NCI-H774 (cell line): ENCODE measurements at regions not wholly inside any gene's neighbourhood (a gene's known extent, or its start where the extent isn't known, plus 50 kb on each side); places are given as distances from the start of the nearest gene placed in this dataset.
A peak's percentile ranks its signal among the peaks of the same experiment; 100 is the strongest.
"Not testable (repeated sequence)": the region's sequence is repeated elsewhere in the genome, so short reads cannot be mapped to it uniquely, and the experiment has no call there.

Experiments
- DNase-seq: peaks from one replicate; lab custom pipeline; 2025; lab: John Stamatoyannopoulos, UW

DNA sequence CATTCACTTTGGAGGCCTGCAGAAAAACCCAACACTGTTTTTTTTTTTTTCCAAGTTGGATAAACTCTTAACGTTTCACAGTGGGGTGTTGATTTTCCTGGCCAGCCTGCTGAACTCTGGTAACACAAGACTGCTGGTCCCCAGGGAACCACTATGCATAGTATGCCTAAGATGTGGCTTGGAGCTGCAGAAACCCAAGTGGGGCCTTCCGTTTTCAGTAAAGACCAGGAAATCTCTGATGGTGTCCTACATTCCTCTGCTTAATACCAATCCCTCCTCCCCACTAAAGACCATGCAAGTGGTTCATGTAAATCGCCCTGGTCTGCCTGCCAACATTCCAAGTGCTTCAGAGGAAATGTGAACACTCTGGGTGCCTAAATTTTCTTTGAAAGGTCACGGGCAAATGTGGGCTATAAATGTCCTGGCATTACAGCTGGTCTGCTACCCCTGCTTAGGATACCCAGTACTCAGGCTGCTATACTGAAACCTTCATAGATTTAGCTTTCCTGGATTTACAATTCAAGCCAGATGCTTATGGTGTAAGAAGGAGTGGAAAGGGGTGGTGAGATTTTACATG lies 615.4 kb downstream of the MAFB start:
- DNase-seq: no peak

DNA sequence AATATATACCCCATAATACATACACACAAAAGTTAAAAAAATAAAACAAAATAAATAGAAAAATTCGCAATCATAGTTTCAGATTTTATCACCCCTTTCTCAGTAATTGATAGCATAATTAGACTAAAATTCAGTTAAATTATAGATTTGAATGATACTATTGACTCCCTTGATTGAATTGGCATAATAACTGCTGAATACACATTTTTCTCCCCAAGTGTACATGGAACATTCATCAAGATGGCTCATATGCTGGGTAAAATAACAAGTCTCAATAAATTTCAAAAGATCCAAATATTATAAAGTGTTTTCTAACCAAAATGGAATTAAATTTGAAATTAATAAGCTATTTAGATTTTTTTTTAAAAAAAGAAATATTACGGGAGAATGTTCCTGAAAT lies 616.1 kb downstream of the MAFB start:
- no peak for DNase-seq

DNA sequence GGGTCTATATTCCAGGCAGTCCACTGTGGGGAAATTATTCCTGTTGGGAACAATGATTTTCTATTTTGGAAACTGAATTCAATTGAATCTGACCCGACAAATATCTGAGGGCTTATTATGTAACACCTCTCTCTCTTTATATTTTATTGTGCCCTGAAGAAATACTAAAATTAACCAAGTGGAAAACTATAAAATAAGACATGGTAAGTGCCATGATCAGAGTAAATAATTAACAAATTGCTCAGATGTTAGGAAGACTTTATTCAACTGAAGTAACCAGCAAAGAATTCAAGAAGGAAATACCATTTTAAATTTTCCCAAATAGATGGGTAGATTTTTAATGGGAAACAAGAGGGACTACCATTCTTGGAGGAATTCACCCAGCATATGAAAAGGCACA lies 632.9 kb downstream of the MAFB start:
- no peak for DNase-seq

GRCh38 chr20:40055711-40056110 lies 633.3 kb downstream of the MAFB start:
- no peak for DNase-seq

GRCh38 chr20:40054311-40054710 lies 634.7 kb downstream of the MAFB start:
- DNase-seq: no peak

DNA sequence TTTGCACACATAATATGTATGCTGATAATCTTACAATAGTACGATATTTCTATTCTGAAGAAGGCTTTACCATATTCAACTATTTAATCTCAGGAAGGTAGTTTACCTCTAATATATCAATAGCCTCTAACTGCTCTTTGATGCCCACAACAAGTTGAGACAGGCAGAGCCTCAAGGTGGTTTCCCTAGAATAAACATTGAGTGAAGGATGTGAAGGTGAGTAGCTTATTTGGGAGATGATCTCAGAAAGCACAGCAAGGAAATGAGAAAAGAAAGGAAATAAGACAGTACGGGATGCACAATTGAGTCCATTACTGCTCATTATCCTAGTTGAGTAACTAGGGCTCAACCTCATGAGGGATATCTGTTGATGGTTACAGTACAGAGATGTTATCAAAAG lies 638.4 kb downstream of the MAFB start:
- no peak for DNase-seq

DNA sequence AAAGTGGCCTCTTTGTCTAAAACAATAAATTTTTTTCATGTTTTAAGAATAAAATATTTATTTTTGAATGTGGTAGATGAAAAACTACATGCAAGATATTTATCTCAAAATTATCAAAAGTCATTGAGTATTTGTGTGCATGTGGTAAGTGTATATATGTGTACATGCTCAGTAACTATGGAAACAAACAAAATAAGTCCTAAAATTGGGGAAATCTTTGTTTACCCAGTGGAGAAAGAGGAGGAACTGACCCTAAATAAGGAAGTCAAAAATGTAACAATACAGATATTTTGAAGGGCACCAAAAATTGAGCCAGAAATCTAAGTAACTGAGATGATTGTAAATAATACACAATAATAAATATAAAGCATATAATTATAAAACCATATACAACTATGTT lies 639.2 kb downstream of the MAFB start:
- DNase-seq: no peak

GRCh38 chr20:40046703-40047102 lies 642.3 kb downstream of the MAFB start:
- no peak for DNase-seq

DNA sequence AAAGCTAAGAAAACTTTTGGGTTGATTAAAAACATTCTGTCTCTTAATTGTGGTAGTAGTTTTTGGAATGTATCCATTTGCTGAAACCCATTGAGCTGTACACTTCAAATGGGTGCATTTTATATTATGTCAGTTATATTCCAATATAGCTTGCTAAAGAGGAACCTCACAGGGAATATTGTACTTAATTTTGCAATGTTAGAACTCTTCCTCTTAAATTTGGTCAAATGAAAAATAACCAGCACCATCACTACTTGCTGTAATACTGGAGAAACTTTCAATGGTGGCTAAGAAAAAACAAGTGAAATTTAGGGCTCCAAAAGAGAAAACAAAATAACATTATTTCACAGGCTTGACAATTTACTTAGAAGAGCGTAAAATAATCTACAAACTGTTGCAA lies 651.5 kb downstream of the MAFB start:
- DNase-seq: no peak

DNA sequence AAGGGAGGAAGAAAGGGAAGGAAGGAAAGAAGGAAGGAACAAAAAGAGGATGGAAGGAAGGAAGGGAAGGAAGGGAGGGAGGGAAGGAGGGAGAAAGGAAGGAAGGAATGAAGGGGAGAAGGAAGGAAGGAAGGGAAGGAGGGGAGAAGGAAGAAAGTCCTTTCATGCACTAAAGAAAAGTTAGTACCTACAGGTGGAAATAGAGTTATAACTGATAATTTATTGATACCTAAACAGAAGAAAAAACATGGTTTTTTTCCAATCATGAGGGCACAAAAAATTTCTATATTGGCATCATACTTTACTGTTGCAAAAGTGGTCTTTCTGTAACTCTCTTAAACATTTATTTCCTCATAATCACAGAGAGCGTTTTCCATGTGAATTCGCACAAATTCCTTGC lies 659.4 kb downstream of the MAFB start:
- no peak for DNase-seq

GRCh38 chr20:40019510-40019909 lies 669.5 kb downstream of the MAFB start:
- DNase-seq: peak; percentile 66

DNA sequence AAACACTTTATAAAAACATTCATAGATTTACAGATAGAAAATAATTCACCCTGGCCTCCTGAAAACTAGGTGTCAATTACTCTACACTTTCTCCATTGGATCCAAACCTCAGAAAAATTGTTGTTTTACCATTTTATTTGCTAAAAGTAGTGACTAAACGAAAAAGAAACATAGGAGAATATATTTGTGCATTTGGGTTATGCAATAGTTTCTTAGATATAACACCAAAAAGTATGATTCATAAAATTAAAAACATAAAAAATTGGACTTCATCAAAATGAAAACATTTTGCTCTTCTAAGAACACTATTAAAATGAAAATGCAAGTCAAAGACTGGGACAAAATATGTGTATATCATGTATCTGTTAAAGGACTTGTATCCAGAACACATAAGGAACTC lies 671.3 kb downstream of the MAFB start:
- no peak for DNase-seq

DNA sequence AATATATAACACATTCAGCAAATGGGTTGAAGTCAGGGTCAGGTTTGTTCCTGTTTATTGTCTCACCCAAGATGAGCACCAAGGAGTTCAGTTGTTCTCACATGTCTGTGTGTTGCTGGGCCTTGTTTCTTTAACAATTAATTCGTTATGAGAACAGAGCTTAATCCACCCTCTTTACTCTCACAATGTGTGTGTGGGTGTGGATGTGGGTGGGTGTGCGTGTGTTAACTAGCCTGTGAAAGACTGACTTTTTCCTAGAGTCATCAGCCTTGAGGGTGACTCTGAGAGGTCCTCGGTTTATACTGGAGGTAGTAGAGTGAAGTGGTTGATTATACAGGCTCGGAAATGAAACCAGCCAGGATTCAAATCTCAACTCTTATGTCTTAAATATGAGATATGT lies 672.1 kb downstream of the MAFB start:
- DNase-seq: no peak

DNA sequence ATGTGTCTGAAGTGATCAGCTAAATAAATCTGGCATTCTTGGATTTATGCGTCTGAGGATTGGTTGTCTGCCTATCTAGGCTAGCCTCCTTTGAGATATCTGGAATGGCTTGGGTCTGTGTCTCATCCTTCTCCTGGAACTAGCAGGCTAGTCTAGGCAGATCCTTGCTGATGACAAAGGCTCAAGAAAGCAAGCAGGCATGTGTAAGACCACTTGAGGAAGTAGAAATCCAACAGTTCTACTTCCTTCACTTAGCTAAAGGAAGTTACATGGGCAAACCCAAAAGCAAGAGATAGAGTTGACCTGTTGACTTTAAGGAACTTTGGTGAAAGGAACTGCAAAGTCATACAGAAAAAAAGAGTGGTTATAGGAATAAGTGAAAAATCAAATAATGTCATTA lies 672.6 kb downstream of the MAFB start:
- no peak for DNase-seq

- DNase-seq: not testable (repeated sequence)
Observed at GRCh38 chr20:40012026-40012425, 677.0 kb downstream of the MAFB start.

DNA sequence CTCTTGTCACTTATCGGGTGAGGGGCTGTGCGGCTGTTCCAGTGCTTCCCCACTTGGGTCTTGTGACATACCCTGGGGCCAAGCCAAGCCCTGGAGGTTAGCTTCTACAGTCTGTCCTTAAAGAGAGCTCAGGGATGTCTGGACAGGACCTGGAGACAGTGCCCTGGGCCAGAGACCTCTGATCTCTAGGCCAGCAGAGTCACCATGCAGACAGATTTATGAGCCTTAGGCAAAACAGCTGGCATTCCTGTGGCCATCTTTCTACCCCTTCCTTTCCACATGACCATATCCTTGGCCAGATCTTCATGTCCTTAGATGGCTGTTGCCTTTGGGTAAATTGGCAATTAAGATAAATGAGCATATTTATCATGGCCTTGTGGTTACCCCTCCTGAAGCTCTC lies 678.6 kb downstream of the MAFB start:
- no peak for DNase-seq

GRCh38 chr20:40009542-40009941 lies 679.5 kb downstream of the MAFB start:
- no peak for DNase-seq

- DNase-seq: no peak
Observed at GRCh38 chr20:40008177-40008576, 680.9 kb downstream of the MAFB start.

DNA sequence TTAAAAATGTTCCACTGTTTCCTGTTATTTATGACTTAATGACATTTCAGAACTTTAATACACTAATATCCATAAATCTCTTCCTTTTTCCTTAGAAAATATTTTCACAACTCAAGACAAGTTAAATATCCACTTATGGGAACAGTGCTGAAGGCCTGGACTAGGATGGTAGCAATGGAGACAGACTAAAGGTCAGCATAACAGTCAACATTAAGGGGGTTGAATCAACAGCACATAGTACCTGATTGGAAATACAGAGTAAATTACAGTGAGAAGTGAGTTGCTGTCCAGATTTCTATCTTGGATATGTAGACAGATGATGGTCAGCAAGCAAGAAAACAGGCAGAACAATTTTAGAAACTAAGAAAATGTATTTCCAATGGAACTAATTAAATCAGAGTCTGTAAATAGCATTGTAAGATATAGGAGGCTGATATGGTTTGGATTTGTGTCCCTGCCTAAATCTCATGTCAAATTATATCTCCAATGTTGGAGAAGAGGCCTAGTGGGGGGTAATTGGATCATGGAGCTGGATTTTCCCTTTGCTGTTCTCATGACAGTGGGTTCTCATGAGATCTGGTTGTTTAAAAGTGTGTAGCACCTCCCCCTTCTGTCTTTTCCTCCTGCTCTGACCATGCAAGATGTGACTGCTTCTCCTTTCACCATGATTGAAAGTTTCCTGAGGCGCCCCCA lies 682.7 kb downstream of the MAFB start:
- DNase-seq: no peak

DNA sequence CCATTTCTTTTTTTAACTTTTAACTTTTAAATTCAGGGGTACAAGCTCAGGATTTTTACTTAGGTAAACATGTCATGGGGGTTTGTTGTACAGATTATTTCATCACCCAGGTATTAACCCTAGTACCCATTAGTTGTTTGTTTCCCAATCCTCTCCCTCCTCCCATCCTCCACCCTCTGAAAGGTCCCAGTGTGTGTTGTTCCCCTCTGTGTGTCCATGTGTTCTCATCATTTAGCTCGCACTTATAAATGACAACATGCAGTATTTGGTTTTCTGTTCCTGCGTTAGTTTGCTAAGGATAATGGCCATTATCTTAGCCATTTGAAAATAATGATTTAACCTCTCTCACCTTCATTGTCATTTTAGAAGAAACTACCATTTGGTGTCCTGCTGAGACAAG lies 684.9 kb downstream of the MAFB start:
- not testable (repeated sequence) for DNase-seq

DNA sequence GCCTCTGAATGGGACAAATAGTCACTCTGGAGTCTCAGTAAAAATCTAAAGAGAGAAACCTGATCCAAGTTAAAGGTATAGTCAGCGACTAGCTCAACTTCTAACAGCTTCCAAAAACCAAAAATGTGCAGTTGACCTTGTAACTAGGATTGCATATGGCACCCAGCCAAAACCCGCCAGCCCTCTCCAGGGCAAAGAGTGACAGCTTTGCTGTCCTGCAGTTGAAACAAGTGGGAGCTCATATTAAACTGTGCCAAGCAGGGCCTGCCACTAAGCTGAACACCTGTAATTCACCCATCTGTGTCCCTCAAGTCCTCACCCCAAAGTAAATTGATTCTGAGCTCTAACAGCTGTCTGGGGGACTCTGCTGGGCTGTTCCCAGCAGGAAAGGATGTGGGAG lies 695.3 kb downstream of the MAFB start:
- peak; percentile 9 for DNase-seq

DNA sequence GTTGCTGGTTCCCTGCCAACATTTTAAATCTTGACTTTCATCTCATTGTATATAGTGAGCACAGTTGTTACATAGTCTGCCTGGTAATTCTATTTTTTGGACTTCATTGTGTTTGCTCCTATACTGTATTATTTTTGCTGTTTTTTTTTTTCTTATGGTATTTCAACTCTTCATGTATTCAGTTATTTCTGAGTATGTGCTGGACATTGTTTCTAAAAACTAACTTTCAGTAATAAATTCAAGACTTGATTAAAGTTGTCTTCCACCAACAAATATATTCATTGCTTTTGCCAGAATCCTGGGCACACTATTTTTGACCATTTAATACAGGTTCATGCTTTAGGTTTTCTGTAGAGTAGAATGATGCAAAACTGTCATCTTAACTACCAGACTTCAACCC lies 698.3 kb downstream of the MAFB start:
- no peak for DNase-seq

- no peak for DNase-seq
Observed at GRCh38 chr20:39988991-39989390, 700.0 kb downstream of the MAFB start.

DNA sequence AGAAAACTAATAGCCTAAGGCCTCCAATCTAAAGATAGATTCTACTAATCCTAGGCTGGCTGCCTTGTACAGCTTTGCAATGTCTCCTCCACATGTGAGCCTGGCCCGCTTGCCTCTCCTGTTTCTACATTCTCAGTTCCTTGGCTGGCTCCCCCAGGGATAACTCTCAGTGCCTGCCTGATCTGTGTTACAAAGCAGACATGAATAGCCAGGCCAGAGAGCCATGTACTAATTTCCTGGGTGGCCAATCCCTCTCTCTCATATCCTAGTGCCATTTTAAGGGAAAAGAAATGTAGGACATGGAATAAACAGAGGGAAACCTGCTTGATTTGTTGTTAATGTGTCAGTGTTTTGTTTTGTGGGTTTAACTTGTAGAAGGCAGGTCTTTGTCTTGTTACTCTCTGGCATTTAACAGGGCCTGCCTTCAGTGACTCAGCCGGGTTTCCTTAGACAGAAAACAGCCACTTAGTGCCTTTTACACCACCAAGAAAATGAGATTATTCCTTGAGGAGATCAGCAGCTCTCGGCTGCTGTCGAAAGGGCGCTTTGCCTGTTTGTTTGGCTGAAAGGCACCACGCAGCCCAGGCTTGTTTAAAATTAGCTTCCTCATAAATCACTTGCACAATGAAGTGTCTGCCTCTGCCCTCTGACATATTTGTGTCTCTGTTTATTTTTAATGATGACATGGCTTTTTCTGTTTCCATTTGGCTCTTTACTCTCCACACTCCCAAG lies 702.7 kb downstream of the MAFB start:
- peak; percentile 53 for DNase-seq
